HG03060 (cell line): ENCODE measurements at regions not wholly inside any gene's neighbourhood (a gene's known extent, or its start where the extent isn't known, plus 50 kb on each side); places are given as distances from the start of the nearest gene placed in this dataset.
"Not testable (repeated sequence)": the region's sequence is repeated elsewhere in the genome, so short reads cannot be mapped to it uniquely, and the experiment has no call there.

Experiments used
- ATAC-seq: cut with Tn5 transposase; IDR thresholded peaks from one replicate; pipeline ENCODE4 v1.9.1; 2021; ENCODE audit warnings: low read depth, moderate number of reproducible peaks; ENCODE audit not compliant: unreplicated experiment

DNA sequence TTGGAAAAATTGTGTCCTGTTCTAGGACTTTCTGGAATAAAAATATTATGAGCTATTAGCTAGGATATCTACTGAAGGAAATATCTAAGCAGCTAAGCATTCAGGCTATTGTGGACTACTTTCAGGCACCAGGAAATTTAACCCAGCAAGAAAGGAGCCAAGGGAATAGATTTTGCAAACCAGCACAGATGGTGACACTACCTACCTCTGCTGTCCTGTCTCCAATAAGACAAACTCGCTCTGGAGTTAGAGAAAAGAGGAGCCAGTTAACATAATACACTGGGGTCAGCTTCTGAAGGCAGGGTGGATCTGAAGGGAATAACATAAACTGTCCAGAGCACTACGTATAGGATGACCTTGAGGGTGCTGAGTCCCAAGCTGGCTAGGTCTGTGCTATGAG, 223.7 kb upstream of the PRSS58 start:
- no peak for ATAC-seq

DNA sequence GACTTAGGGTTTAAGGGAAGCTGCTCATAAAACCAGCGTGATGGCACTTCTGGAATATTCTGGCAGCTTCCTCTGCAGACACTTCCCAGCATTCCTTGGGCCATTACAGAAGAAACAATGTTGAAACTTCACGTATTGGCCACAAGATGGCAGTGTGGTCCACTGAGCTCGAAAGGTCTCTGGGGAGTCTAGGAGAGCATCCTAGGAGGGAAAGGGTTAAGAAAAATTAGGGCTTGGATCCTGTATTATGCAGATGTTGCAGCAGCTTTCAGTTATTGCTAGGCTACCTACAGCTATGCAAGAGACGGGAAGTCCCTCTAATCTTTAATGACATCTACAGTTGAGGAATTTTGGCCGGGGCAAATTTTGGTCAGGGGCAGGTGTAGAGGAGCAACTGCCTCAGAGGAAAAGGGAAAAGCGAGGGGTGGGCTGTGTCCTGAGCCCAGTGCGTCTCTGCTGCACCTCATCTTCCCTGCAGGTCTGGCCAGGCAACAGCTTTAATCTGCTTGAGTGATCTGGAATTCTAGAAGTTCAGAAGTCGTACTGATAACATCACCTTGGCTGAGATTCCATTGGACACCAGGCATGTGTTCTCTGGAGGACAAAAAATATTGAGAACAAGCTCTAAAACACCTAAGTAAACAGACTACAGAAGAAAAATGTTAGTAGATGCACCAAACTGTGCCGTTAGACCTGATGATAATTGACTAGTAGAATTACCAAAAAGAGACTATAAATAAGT, 220.8 kb upstream of the PRSS58 start:
- peak; percentile 70 for ATAC-seq

DNA sequence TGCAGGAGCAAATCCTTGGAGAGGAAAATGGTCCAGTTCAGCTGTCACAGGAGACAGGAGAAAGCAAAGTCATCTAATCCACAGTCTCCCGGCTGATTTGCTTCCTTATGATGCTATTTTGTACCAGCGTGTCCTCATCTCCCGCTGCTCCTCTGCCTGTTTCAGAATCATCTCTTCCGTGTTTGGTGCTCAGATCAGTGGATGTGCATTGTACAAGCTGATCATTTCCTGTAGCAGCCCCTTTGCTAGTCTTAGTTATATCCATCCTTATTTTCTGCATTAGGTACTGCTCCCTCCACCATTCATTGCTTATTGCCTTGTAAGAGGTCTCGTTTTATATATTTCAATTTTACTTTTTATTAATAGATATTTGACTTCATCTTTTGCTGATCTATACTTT, 219.9 kb upstream of the PRSS58 start:
- ATAC-seq: not testable (repeated sequence)

DNA sequence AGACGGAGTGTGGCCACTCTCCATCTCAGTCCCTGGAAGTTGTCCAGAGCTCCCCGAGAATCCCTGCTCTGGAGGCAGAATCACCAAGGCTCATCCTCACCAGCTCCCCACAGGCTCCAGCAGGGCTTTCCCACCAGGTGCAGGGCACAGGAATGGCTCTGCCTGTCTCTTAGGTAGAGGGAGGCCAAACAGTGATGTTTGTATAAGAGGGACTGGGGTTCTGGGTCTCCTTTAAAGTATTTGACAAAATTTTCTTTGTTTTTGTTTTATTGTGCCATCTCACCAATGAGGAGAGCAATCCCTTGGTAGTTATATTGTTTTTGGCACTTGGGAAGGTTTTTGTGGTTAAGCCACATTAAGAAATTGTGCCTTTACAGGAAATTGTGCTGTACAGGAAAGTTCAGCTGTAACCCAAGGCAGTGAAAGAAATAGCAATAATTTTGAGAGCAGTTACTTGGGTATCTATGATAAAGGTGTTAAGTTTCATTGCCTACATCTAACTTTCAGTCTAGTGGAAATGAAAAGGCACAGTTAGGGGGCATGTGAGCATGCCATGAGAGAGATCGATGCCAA, 219.3 kb upstream of the PRSS58 start:
- no peak for ATAC-seq

DNA sequence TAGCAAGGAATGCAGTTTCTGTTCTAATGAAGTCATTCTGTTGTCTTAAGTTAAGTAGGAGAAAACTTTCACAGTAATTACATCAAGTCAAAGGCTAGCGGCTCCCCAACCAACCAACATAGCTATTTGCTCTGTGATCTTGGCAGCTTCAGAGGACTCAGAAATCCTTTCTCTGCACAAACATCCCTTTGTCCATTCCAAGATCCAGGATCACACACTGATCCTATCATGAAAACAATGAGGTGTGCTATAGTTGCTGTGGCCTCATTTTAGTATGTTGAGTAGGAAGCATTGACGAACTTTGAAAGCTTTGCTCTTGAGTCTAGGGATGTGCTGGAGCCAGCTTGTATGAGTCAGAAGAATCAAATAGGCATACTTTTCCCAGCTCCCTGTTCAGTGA, 218.2 kb upstream of the PRSS58 start:
- ATAC-seq: no peak

DNA sequence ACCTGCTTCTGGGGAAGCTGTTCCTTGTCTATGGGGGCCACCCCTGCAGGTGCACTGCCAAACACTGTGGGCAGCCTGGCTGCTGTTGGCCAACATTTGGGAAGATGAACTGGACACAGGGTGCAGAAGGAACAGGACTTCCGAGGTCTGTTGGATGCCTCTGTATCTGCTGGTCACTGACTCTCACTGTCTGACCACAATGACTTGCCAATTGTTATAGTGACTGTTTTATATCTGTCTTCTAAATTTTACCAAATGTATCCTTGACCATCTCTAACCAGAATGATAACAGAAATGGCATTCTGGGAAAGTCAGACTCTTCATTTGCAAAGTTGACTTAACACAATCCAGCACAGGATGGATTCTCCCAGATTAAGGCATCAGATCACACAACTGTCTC, 214.0 kb upstream of the PRSS58 start:
- ATAC-seq: no peak

DNA sequence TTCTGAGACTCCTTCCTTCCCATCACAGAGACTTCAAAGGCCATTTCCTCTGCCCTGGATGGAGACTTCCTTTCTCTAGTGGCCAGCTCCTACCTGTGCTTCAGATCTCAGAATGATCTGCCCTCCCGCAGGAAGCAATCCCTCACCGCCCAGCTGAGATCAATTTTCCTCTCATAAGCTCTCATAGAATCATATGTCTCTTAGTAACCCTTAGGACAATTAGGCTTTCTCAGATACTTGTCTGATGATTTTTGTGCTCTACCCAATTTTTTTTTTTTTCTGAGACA, 212.6 kb upstream of the PRSS58 start:
- no peak for ATAC-seq

DNA sequence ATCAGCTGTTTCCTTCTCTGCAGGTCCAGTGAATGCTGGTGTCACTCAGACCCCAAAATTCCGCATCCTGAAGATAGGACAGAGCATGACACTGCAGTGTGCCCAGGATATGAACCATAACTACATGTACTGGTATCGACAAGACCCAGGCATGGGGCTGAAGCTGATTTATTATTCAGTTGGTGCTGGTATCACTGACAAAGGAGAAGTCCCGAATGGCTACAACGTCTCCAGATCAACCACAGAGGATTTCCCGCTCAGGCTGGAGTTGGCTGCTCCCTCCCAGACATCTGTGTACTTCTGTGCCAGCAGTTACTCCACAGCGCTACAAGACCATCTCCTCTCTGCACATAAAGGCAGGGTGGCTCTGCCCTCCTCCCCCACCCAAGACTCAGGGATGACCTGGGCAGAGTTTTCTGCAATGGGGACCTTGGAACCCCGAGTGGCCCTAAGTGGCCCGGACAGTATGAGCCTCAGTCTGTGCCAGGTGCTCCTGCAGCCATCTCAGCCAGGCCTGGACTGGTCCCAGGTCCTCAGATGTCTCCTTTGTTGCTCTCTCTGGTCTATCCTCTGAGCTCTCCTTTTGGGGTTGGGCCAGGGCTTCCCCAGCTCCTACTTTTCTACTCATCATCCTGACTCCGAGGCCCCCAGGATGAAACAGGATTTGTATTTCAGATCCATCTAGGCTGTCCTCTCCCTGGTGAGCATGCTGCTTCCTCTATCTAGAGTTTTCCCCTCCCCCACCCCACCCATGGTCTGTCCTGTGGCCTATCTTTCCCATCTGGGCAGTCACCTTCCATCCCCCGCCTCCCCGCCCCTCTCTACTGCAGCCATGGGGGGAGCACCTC, 212.1 kb upstream of the PRSS58 start:
- ATAC-seq: no peak

DNA sequence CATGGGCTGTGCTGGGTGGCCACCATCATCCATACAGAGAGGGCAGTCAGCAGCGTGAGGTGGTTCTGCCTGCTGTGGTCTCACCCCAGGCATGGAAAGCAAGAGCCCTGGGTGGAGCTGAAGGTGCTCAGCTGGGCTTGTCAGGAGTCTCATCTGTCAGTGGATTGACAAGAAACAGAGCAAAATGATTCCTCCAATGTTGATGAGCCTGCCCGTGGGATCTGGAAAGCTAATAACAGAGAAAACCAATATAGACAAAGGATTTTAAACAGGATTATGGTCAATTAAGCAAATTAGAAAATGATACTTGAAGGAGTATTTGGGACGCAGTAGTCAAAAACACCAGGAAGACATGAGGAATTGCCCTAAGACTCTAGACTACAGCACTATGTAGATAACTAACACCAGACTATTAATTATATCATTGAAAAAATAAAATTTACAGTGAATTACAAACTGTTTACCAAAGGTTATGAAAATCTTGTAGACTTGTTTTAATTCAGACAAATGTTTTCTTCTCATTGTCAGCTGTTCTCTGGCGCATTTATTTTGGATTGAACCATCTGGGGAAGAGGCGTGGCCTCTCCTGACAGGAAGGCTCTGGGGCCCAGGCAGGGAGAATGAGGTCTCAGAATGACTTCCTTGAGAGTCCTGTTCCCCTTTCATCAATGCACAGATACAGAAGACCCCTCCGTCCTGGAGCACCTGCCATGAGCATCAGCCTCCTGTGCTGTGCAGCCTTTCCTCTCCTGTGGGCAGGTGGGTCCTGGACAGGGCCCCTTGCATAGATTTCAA, 211.2 kb upstream of the PRSS58 start:
- ATAC-seq: no peak

DNA sequence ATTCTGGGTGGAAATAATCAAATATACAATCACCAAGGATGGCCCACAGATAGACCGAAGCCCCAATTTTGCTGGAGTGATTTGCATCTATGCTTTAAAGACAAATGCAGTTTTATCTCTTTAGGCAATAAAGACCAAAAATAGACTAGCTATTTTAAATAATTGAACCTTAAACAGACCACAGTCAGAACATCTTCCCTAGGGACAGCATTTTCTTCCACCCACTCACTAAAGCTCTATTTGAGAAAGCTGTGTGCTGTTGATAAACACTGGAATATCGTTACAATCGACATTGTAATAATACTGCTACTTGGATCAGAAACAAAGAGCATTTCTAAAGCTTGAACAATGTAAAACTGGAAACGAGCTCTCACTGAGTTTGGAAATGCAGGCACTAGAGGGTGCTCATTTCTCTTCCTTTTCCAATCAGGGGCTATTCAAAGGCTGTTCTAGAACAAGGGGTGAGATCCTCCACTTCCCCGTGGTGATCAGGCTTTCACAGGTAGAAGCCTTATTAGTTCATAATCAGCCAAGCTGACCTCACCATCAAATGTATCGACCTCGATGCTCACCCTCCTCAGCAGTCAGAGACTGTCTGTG, 209.3 kb upstream of the PRSS58 start:
- ATAC-seq: not testable (repeated sequence)

DNA sequence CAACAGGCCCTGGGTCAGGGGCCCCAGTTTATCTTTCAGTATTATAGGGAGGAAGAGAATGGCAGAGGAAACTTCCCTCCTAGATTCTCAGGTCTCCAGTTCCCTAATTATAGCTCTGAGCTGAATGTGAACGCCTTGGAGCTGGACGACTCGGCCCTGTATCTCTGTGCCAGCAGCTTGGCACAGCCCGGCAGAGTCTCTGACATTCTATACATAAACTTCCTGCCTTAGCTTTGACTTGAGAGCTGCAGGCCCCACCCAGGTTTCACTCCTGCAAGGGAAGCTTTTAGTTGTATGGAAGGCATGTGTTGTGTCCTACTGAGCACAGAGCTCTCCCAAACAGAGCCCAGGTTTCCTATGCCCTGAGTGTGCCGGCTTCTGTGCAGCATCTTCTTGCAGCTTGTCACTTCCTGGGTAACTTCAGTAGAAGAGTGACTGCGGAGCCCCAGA, 205.6 kb upstream of the PRSS58 start:
- ATAC-seq: no peak

DNA sequence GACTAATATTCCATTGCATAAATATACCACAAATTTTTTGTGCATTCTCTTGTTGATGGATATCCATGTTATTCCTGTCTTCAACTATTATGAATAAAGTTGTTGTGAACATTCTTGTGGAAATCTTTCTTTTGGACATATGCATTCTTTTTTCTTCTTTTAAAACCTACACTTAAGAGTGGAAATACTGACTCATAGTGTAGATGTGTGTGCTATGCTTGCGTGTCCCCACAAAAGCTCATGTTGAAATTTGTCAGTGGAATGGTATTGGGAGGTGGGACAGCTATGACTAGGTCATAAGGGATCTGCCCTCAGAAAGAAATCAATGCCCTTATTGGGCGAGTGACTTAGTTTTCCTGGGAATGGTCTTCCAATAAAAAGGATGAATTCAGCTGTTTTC, 203.6 kb upstream of the PRSS58 start:
- no peak for ATAC-seq

DNA sequence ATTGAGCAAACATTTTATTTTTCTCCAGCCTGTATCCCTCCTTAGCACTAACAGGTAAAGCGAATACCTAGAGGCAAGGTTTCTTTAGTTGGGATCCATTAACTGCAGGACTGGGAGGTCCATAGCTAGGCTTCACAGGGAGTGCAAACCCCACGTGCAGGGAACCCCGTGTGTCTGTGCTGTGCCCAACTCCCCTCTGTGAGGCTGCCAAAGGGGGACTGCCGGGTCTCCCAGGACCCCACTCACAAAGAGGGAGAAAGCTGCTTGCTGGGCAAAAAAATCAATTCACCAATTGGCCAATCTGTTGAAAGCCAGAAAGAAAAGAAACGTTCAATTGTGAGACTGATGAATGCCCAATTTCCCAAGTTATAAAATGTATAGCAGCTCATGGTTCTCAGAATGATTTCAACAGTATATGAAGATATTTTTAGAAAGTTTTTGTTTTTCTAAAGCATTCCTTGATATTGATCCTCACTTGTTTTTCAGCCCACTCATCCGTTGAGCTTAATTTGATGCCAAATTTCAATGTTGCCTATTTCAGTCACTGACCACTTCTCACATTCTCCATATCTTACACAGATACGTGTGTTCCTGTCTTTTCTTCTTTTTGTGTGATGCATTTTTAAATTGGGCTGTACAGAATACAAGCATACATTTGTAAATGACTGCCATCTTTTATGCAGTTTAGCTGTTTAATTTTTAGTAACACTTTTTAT, 202.7 kb upstream of the PRSS58 start:
- ATAC-seq: no peak

DNA sequence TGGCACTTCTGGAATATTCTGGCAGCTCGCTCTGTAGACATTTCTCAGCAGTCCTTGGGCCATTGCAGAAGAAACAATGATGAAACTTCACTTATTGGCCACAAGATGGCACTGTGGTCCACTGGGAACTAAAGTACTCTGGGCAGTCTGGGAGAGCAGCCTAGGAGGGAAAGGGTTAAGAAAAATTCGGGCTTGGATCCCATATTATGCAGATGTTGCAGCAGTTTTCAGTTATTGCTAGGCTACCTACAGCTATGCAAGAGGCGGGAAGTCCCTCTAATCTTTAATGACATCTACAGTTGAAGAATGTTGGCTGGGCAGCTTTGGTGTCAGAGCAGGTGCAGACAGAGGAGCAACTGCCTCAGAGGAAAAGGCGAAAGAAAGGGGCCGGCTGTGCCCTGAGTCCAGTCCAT, 201.7 kb upstream of the PRSS58 start:
- ATAC-seq: peak; percentile 87

DNA sequence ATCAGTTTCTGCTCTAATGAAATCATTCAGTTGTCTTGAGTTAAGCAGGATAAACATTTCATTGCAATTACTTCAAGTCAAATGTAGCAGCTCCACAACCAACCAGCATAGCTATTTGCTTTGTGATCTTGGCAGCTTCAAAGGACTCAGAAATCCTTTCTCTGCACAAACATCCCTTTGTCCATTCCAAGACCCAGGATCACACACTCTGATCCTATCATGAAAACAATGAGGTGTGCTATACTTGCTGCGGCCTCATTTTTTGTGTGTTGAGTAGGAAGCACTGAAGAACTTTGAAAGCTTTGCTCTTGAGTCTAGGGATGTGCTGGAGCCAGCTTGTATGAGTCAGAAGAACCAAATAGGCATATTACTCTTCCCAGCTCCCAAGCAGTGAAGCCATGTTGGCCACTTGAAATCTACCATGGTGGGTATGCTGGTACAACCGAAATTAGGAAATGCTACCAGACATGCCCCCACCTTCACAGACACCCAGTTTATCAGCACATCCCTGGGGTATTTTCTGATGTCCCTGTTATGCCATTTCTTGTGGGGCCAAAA, 199.4 kb upstream of the PRSS58 start:
- ATAC-seq: no peak

DNA sequence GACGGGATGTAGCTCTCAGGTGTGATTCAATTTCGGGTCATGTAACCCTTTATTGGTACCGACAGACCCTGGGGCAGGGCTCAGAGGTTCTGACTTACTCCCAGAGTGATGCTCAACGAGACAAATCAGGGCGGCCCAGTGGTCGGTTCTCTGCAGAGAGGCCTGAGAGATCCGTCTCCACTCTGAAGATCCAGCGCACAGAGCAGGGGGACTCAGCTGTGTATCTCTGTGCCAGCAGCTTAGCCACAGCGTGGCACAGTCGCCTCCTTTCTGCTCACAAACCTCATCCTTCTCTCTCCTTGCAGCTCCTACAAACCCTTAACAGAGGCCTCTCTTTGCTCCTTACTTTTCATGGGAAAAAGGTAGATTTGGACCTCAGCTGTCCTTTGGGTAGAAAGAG, 197.5 kb upstream of the PRSS58 start:
- ATAC-seq: no peak

DNA sequence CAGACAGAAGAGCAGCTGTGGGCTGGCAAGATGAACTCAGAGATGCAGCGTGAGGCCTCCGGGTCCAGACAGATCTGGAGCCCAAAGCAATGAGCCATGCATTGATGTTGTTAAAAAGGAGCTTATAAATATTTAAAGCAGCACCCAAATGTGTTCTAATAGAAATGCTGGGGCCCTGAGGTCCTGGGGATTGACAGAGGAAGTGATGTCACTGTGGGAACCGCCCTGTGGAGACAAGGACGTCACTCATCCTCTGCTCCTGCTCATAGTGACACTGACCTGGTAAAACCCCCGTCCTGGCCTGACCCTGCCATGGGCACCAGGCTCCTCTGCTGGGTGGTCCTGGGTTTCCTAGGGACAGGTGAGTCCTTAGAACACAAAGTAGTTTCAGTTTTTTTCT, 197.0 kb upstream of the PRSS58 start:
- no peak for ATAC-seq

DNA sequence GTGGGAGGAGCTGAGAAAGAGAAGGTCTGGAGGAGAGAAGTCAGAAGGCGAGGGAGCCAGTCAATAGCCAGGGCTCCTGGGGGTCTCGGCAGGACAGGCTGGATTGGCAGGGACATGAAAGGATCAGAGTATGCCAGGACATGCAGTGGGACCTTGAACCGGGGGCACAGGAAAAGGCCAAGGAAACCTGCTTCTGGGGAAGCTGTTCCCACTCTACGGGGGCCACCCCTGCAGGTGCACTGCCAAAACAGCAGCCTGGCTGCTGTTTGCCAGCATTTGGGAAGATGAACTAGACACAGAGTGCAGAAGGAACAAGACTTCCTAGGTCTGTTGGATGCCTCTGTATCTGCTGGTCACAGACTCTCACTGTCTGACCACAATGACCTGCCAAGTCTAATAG, 194.9 kb upstream of the PRSS58 start:
- ATAC-seq: no peak

DNA sequence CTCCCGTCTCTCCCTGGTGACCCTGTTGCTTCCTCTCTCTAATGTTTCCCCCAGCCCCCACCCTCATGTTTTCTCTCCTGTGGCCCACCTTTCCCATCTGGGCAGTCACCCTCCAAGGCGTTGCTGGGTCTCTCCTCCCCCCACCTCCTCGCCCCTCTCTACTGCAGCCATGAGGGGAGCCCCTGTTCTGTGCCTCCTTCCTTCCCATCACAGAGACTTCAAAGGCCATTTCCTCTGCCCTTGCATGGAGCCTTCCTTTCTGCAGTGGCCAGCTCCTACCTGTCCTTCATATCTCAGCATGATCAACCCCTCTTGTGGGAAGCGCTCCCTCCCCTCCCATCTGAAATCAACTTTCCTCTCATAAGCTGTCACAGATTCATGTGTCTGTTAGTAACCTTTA, 194.0 kb upstream of the PRSS58 start:
- no peak for ATAC-seq

DNA sequence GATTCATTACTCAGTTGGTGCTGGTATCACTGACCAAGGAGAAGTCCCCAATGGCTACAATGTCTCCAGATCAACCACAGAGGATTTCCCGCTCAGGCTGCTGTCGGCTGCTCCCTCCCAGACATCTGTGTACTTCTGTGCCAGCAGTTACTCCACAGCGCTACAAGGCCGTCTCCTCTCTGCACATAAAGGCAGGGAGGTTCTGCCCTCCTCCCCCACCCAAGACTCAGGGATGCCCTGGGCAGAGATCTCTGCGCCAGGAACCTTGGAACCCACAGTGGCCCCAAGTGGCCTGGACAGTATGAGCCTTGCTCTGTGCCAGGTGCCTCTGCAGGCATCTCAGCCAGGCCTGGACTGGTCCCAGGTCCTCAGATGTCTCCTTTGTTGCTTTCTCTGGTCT, 193.4 kb upstream of the PRSS58 start:
- no peak for ATAC-seq
